ENCODE measurements at regions not wholly inside any gene's neighbourhood (a gene's known extent, or its start where the extent isn't known, plus 50 kb on each side); places are given as distances from the start of the nearest gene placed in this dataset.

DNA sequence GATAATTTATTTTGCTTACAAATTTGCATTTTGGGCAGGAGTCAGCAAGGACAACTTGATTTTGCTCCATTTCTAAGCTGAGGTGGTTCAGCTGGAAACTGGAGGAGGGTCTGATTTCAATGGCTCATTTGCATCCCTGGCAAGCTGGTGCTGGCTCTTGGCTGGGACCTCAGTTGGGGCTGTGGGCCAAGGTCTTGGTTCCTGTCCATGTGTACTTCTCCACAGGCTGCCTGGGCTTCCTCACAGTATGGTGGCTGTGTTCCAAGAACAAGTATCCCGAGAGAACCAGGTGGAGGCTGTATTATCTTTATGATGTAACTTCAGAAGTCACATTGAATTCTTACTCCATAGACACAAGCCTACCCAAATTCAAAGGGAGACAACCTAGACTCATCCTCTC, 77.0 kb upstream of the STX18 start:
- no peak for DNase-seq
- Histone ChIP-seq H3K4me1 (ENCODE audit: control insufficient read depth in 2 of 2, insufficient read depth in 2 of 2, low read length in 2 of 2) (no peaks in the 10 kb centered on the region), H3K27me3 (ENCODE audit: control insufficient read depth in 2 of 2, insufficient read depth in 2 of 2, low read length in 2 of 2) (no peaks in the 10 kb centered on the region), H3K27ac (ENCODE audit: low read depth, low read length) (no peak overlapping the region), H3K9me3 (ENCODE audit: control insufficient read depth in 2 of 3, low read length in 3 of 3) (peaks cover 0 to 3% (median 0%) of the 10 kb centered on the region in 3 experiments), H3K4me3 (ENCODE audit: low read length) (no peak overlapping the region), H3K36me3 (ENCODE audit: control insufficient read depth in 2 of 3, insufficient read depth in 3 of 3, low read length in 3 of 3) (no peaks in the 10 kb centered on the region)
- H3K4me3 Mint-ChIP-seq, result no peak overlapping the region
- no peak for ATAC-seq
- ChIA-PET POLR2A (no interaction called here), CTCF (no interaction called here)
- peaks cover 0 to 12% (median 3%) of the 10 kb centered on the region in 11 donors for H3K9me3 Mint-ChIP-seq
- intact Hi-C loops (cut with micrococcal nuclease), result no loop called here
- H3K4me1 Mint-ChIP-seq, result no peaks in the 10 kb centered on the region
- H3K36me3 Mint-ChIP-seq, result peaks cover 0 to 49% (median 28%) of the 10 kb centered on the region in 5 donors
- no peaks in the 10 kb centered on the region for H3K27me3 Mint-ChIP-seq
- no peak overlapping the region for H3K27ac Mint-ChIP-seq

DNA sequence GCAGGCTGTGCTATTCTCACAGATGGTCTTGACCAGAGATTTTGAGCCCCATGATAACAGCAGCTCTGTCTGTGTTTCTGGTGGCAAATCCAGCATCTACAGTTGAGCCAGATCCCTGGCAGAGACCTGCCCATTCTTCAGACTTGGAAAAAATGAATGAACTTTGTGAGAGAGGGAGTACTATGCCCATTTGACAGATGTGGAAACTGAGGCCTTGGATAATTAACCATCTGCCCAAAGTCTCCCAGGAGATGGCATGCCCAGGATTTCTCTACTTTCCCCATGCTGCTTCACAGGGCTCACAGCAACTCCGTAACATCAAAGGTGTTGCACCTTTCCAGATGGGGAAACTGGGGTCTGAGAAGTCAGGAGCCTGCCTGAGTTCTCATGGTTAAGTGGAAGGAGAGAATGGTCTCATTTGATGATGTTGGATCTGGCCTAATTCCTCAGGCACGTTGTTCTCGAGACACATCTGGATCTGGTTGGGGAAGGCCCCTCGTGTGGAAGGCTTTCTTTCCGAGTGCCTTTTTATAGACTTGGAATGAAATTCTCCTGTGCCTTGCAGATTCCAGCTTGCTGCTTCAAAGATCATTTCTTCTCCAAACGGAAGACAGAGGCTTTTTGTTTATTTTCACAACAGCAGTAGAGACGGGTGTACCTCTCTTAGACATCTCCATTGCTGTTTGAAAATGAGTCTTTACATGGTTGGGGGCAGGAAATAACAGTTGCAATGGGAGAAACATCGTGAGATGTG, 73.3 kb upstream of the STX18 start:
- Histone ChIP-seq H3K9me3 (ENCODE audit: control insufficient read depth in 2 of 3, low read length in 3 of 3) (no peaks in the 10 kb centered on the region), H3K36me3 (ENCODE audit: control insufficient read depth in 2 of 3, insufficient read depth in 3 of 3, low read length in 3 of 3) (no peaks in the 10 kb centered on the region), H3K27me3 (ENCODE audit: control insufficient read depth in 2 of 2, insufficient read depth in 2 of 2, low read length in 2 of 2) (no peaks in the 10 kb centered on the region), H3K4me3 (ENCODE audit: low read length) (no peak overlapping the region), H3K27ac (ENCODE audit: low read depth, low read length) (no peak overlapping the region), H3K4me1 (ENCODE audit: control insufficient read depth in 2 of 2, insufficient read depth in 2 of 2, low read length in 2 of 2) (no peaks in the 10 kb centered on the region)
- Mint-ChIP-seq H3K4me3 (no peak overlapping the region), H3K27me3 (no peaks in the 10 kb centered on the region), H3K4me1 (no peaks in the 10 kb centered on the region), H3K36me3 (peaks cover 0 to 63% (median 39%) of the 10 kb centered on the region in 5 donors), H3K27ac (no peak overlapping the region), H3K9me3 (peaks cover 0 to 4% (median 0%) of the 10 kb centered on the region in 11 donors)
- POLR2A ChIA-PET, result no interaction called here
- no peak for ATAC-seq
- intact Hi-C loops (cut with micrococcal nuclease), result no loop called here
- CTCF ChIA-PET, result no interaction called here
- no peak for DNase-seq

DNA sequence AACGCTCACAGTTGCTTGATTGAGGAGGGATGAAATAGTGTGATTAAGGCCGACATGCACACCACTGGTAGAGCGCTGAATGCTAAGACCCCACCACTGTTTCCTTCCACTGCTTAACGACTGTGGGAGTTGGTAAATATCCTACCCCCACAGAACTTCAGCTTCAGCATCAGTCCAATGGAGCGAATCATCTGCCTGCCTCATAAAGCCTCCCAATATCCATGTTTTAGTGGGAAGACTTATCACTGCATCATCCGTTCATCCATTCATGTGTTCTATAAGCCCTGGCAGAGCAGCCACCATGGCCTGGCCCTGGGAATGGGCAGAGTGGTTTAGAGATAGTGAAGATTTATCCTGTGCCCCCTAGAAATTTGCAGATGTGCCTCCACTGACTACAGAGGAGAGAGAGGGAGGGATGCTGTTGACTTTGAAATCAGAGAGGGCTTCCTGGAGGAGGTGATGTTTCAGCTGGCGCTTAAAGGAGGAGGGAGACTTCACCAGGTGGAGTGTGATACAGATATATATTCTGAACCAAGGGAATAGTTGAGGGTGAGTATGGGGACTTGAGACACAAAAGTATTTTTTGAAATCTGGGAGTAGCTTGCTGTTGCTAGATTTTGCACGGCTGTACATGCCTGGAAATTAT, 71.9 kb upstream of the STX18 start:
- Histone ChIP-seq H3K4me3 (ENCODE audit: low read length) (no peak overlapping the region), H3K27ac (ENCODE audit: low read depth, low read length) (no peak overlapping the region), H3K4me1 (ENCODE audit: control insufficient read depth in 2 of 2, insufficient read depth in 2 of 2, low read length in 2 of 2) (no peaks in the 10 kb centered on the region), H3K9me3 (ENCODE audit: control insufficient read depth in 2 of 3, low read length in 3 of 3) (no peaks in the 10 kb centered on the region), H3K27me3 (ENCODE audit: control insufficient read depth in 2 of 2, insufficient read depth in 2 of 2, low read length in 2 of 2) (no peaks in the 10 kb centered on the region), H3K36me3 (ENCODE audit: control insufficient read depth in 2 of 3, insufficient read depth in 3 of 3, low read length in 3 of 3) (no peaks in the 10 kb centered on the region)
- ChIA-PET POLR2A (no interaction called here), CTCF (no interaction called here)
- intact Hi-C loops (cut with micrococcal nuclease), result no loop called here
- DNase-seq (no peak), ATAC-seq (no peak)
- no peak overlapping the region for H3K27ac Mint-ChIP-seq
- H3K4me3 Mint-ChIP-seq, result no peak overlapping the region
- H3K4me1 Mint-ChIP-seq, result no peaks in the 10 kb centered on the region
- H3K36me3 Mint-ChIP-seq, result peaks cover 0 to 55% (median 36%) of the 10 kb centered on the region in 5 donors
- no peaks in the 10 kb centered on the region for H3K27me3 Mint-ChIP-seq
- peaks cover 0 to 4% (median 0%) of the 10 kb centered on the region in 11 donors for H3K9me3 Mint-ChIP-seq

DNA sequence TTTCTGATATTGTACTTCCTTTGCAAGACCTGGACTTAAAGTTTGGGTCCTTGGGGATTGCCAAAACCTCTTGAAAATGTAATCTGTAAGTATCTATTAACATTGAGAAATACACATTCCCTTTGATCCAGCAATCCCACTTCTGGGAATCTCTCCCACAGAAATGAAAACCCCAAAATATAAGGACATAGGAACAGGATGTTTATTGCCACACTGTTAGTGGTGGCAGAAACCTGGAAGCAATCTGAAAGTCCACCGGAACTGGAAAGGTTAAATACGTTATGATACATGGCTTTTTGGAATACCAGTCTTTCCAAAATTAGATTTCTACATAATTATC, 71.2 kb upstream of the STX18 start:
- intact Hi-C loops (cut with micrococcal nuclease), result no loop called here

GRCh38 chr4:4610672-4611071, 68.8 kb upstream of the STX18 start:
- intact Hi-C loops (cut with micrococcal nuclease), result no loop called here
- H3K27me3 Mint-ChIP-seq, result no peaks in the 10 kb centered on the region
- peaks cover 0 to 45% (median 23%) of the 10 kb centered on the region in 5 donors for H3K36me3 Mint-ChIP-seq
- ATAC-seq, result no peak
- H3K4me3 Mint-ChIP-seq, result no peak overlapping the region
- DNase-seq, result no peak
- Histone ChIP-seq H3K4me1 (ENCODE audit: control insufficient read depth in 2 of 2, insufficient read depth in 2 of 2, low read length in 2 of 2) (no peaks in the 10 kb centered on the region), H3K27me3 (ENCODE audit: control insufficient read depth in 2 of 2, insufficient read depth in 2 of 2, low read length in 2 of 2) (no peaks in the 10 kb centered on the region), H3K27ac (ENCODE audit: low read depth, low read length) (no peak overlapping the region), H3K36me3 (ENCODE audit: control insufficient read depth in 2 of 3, insufficient read depth in 3 of 3, low read length in 3 of 3) (no peaks in the 10 kb centered on the region), H3K4me3 (ENCODE audit: low read length) (no peak overlapping the region), H3K9me3 (ENCODE audit: control insufficient read depth in 2 of 3, low read length in 3 of 3) (no peaks in the 10 kb centered on the region)
- CTCF ChIA-PET, result no interaction called here
- H3K9me3 Mint-ChIP-seq, result no peaks in the 10 kb centered on the region
- no peaks in the 10 kb centered on the region for H3K4me1 Mint-ChIP-seq
- no peak overlapping the region for H3K27ac Mint-ChIP-seq
- POLR2A ChIA-PET, result no interaction called here

More for the DNA sequence above, 71.2 kb upstream of the STX18 start:
- POLR2A ChIA-PET, result no interaction called here
- H3K27me3 Mint-ChIP-seq, result no peaks in the 10 kb centered on the region
- H3K4me3 Mint-ChIP-seq, result no peak overlapping the region
- Histone ChIP-seq H3K27me3 (ENCODE audit: control insufficient read depth in 2 of 2, insufficient read depth in 2 of 2, low read length in 2 of 2) (no peaks in the 10 kb centered on the region), H3K27ac (ENCODE audit: low read depth, low read length) (no peak overlapping the region), H3K4me1 (ENCODE audit: control insufficient read depth in 2 of 2, insufficient read depth in 2 of 2, low read length in 2 of 2) (no peaks in the 10 kb centered on the region), H3K4me3 (ENCODE audit: low read length) (no peak overlapping the region), H3K36me3 (ENCODE audit: control insufficient read depth in 2 of 3, insufficient read depth in 3 of 3, low read length in 3 of 3) (no peaks in the 10 kb centered on the region), H3K9me3 (ENCODE audit: control insufficient read depth in 2 of 3, low read length in 3 of 3) (no peaks in the 10 kb centered on the region)
- no peaks in the 10 kb centered on the region for H3K9me3 Mint-ChIP-seq
- CTCF ChIA-PET, result no interaction called here
- H3K36me3 Mint-ChIP-seq, result peaks cover 0 to 50% (median 30%) of the 10 kb centered on the region in 5 donors
- no peaks in the 10 kb centered on the region for H3K4me1 Mint-ChIP-seq
- DNase-seq (no peak), ATAC-seq (no peak)
- no peak overlapping the region for H3K27ac Mint-ChIP-seq

DNA sequence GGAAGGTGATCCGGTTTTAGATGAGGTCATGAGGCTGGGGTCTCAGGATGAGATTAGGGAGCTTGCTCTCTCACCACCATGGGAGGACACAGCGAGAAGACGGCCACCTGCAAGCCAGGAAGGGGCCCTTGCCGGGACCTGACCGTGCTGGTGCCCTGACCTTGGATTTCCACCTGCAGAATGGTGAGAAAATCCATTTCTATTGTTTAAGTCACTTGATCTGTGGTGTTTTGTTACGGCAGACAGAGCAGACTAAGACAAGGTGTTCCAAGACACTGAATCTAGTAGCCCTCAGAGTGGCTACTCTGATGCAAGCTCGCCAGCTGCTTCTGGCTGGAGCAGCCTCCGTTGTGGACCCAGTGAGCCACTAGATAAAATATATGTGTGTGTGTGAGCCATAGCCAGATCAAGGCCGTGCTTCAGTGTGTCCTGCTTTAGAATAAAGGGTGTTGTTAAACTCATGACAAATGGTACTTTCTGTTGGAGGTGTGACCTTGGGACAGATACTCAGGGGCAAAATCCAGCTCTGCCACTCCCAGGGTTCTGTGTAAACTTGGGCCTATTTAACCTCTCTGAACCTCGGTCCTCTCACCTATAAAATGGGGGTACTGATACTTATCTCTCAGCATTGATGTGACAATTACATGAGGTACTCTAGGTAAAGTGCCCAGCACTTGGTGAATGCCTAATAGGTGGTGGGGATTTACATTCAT, 67.9 kb upstream of the STX18 start:
- DNase-seq (no peak), ATAC-seq (no peak)
- H3K4me1 ChIP-seq (ENCODE audit: control insufficient read depth in 2 of 2, insufficient read depth in 2 of 2, low read length in 2 of 2), result no peaks in the 10 kb centered on the region
- no peaks in the 10 kb centered on the region for H3K9me3 Mint-ChIP-seq
- POLR2A ChIA-PET, result no interaction called here
- no peak overlapping the region for H3K4me3 ChIP-seq (ENCODE audit: low read length)
- H3K36me3 Mint-ChIP-seq, result peaks cover 0 to 39% (median 24%) of the 10 kb centered on the region in 5 donors
- H3K27me3 ChIP-seq (ENCODE audit: control insufficient read depth in 2 of 2, insufficient read depth in 2 of 2, low read length in 2 of 2), result no peaks in the 10 kb centered on the region
- H3K4me1 Mint-ChIP-seq, result no peaks in the 10 kb centered on the region
- no peak overlapping the region for H3K4me3 Mint-ChIP-seq
- CTCF ChIA-PET, result no interaction called here
- intact Hi-C loops (cut with micrococcal nuclease), result no loop called here
- no peaks in the 10 kb centered on the region for H3K27me3 Mint-ChIP-seq
- no peaks in the 10 kb centered on the region for H3K36me3 ChIP-seq (ENCODE audit: control insufficient read depth in 2 of 3, insufficient read depth in 3 of 3, low read length in 3 of 3)
- no peak overlapping the region for H3K27ac ChIP-seq (ENCODE audit: low read depth, low read length)
- H3K27ac Mint-ChIP-seq, result no peak overlapping the region
- H3K9me3 ChIP-seq (ENCODE audit: control insufficient read depth in 2 of 3, low read length in 3 of 3), result no peaks in the 10 kb centered on the region

- Mint-ChIP-seq H3K4me1 (peaks cover 0 to 3% (median 0%) of the 10 kb centered on the region in 7 donors), H3K4me3 (no peak overlapping the region), H3K27ac (no peak overlapping the region), H3K9me3 (no peaks in the 10 kb centered on the region), H3K36me3 (peaks cover 0 to 28% (median 18%) of the 10 kb centered on the region in 5 donors), H3K27me3 (no peaks in the 10 kb centered on the region)
- ATAC-seq (no peak), DNase-seq (no peak)
- H3K4me1 ChIP-seq (ENCODE audit: control insufficient read depth in 2 of 2, insufficient read depth in 2 of 2, low read length in 2 of 2), result no peaks in the 10 kb centered on the region
- ChIA-PET POLR2A (no interaction called here), CTCF (interaction anchor here (0.6 kb wide), 1 partner anchor 371 kb away, joined by 3 read pairs; no protein-coding TSS in a partner anchor)
- intact Hi-C loops (cut with micrococcal nuclease), result no loop called here
- H3K36me3 ChIP-seq (ENCODE audit: control insufficient read depth in 2 of 3, insufficient read depth in 3 of 3, low read length in 3 of 3), result no peaks in the 10 kb centered on the region
- no peaks in the 10 kb centered on the region for H3K9me3 ChIP-seq (ENCODE audit: control insufficient read depth in 2 of 3, low read length in 3 of 3)
- H3K27me3 ChIP-seq (ENCODE audit: control insufficient read depth in 2 of 2, insufficient read depth in 2 of 2, low read length in 2 of 2), result no peaks in the 10 kb centered on the region
- H3K4me3 ChIP-seq (ENCODE audit: low read length), result no peak overlapping the region
- no peak overlapping the region for H3K27ac ChIP-seq (ENCODE audit: low read depth, low read length)
These were observed 66.3 kb upstream of the STX18 start for GRCh38 chr4:4608214-4608537.

Measured in naive thymus-derived CD4-positive, alpha-beta T cell (primary cell).